ENCODE measurements at regions not wholly inside any gene's neighbourhood (a gene's known extent, or its start where the extent isn't known, plus 50 kb on each side); places are given as distances from the start of the nearest gene placed in this dataset.

GRCh38 chr5:118165619-118166018 lies 822.7 kb downstream of the DTWD2 start (continued):
- TF ChIP-seq MLLT1 (IDR thresholded peaks at IDR 0.05): no peak
- no peak for TF ChIP-seq HDAC2 (IDR thresholded peaks at IDR 0.05)
- TF ChIP-seq ZBTB33 (IDR thresholded peaks at IDR 0.05): no peak
- no peak for TF ChIP-seq POLR2AphosphoS2 (IDR thresholded peaks at IDR 0.05; ENCODE audit: low read depth, low read length)
- no peak for TF ChIP-seq CTCF (IDR thresholded peaks at IDR 0.05 in 2 of 3, conservative IDR thresholded peaks at IDR 0.05 in 1 of 3; ENCODE audit: control insufficient read depth in 2 of 3, extremely low read depth in 1 of 3, insufficient read depth in 1 of 3, low read depth in 3 of 3, low read length in 3 of 3)
- no peak for TF ChIP-seq STAT3 (IDR thresholded peaks at IDR 0.05; ENCODE audit: low read depth, low read length)
- TF ChIP-seq GATAD2B (conservative IDR thresholded peaks at IDR 0.05; ENCODE audit: low read depth): no peak
- no peak for TF ChIP-seq HDAC6 (IDR thresholded peaks at IDR 0.05; ENCODE audit: unreplicated experiment)
- no peak for TF ChIP-seq EP300 (IDR thresholded peaks at IDR 0.05; ENCODE audit: borderline replicate concordance in 1 of 2, control insufficient read depth in 1 of 2, low read depth in 2 of 2, low read length in 2 of 2)
- no peak for TF ChIP-seq NFYB (IDR thresholded peaks at IDR 0.05; ENCODE audit: insufficient read depth, low read depth, low read length)
- TF ChIP-seq SP1 (IDR thresholded peaks at IDR 0.05; ENCODE audit: low read depth, low read length): no peak
- TF ChIP-seq SIX5 (IDR thresholded peaks at IDR 0.05; ENCODE audit: low read depth, low read length, severe bottlenecking): no peak
- TF ChIP-seq ZZZ3 (IDR thresholded peaks at IDR 0.05; ENCODE audit: control insufficient read depth, insufficient read length, low read depth): no peak

Data from GM12878 (cell line).